ENCODE measurements at regions not wholly inside any gene's neighbourhood (a gene's known extent, or its start where the extent isn't known, plus 50 kb on each side); places are given as distances from the start of the nearest gene placed in this dataset.

- ATAC-seq (ENCODE audit: low read depth), result no peak
- in situ Hi-C loops (cut with MboI; ENCODE audit: low sequenced_read_pairs), result loop anchor here (5.0 kb wide), 1 partner anchor 133 kb away; the partner anchor contains the start of gene FBN2
Measured at GRCh38 chr5:128669803-128670202, 131.8 kb upstream of the FBN2 start.

More at GRCh38 chr5:128669803-128670202, 131.8 kb upstream of the FBN2 start:
- no peak overlapping the region for H2BK120ac ChIP-seq (ENCODE audit: low read depth, low read length)
- H2AK5ac ChIP-seq (ENCODE audit: low read depth, low read length), result no peak overlapping the region
- no peak overlapping the region for H2BK15ac ChIP-seq (ENCODE audit: low read depth, low read length)
- H3K4me3 ChIP-seq (ENCODE audit: insufficient read depth, low read depth, low read length), result no peak overlapping the region
- H3K36me3 ChIP-seq (ENCODE audit: control insufficient read depth, insufficient read depth, low read length), result no peaks in the 10 kb centered on the region
- H4K20me1 ChIP-seq (ENCODE audit: insufficient read depth, low read length), result no peaks in the 10 kb centered on the region
- H3K4me2 ChIP-seq (ENCODE audit: low read depth, low read length), result no peak overlapping the region
- POLR2A ChIA-PET (ENCODE audit: unreplicated experiment), result no interaction called here
- H2AK9ac ChIP-seq (replicated peaks; ENCODE audit: low read depth, low read length, poor library complexity), result no peak overlapping the region
- dilution Hi-C loops (cut with HindIII; ENCODE audit: low sequenced_read_pairs, unreplicated experiment), result no loop called here
- H3K14ac ChIP-seq (replicated peaks; ENCODE audit: low read depth, low read length), result no peak overlapping the region
- no peak overlapping the region for H2AFZ ChIP-seq (replicated peaks; ENCODE audit: low read length, poor library complexity)
- no peak overlapping the region for H3K9ac ChIP-seq (ENCODE audit: low read depth, low read length)
- H3K4ac ChIP-seq (ENCODE audit: low read depth, low read length), result no peak overlapping the region
- BruUV-seq (replicated peaks), result no TSS peak
- no peaks in the 10 kb centered on the region for H3K9me1 ChIP-seq (ENCODE audit: insufficient read depth, low read length)
- no peaks in the 10 kb centered on the region for H3K27me3 ChIP-seq (ENCODE audit: control insufficient read depth, insufficient read depth, low read length)
- CTCF ChIA-PET, result no interaction called here
- TF ChIP-seq POLR2A (IDR thresholded peaks at IDR 0.05; ENCODE audit: low read depth, low read length) (no peak), CTCF (conservative IDR thresholded peaks at IDR 0.05; ENCODE audit: low read depth, low read length) (no peak), FOS (IDR thresholded peaks at IDR 0.05; ENCODE audit: low read depth, low read length) (0 out of 2 replicates have a peak, but pooled peaks have one; percentile 13), NFE2L2 (IDR thresholded peaks at IDR 0.05; ENCODE audit: low read depth, low read length) (no peak), CEBPB (IDR thresholded peaks at IDR 0.05; ENCODE audit: low read depth, low read length) (peak; percentile 63), SMC3 (IDR thresholded peaks at IDR 0.05; ENCODE audit: low read depth, low read length) (no peak), RFX5 (IDR thresholded peaks at IDR 0.05; ENCODE audit: low read depth, low read length) (no peak)
- no peak overlapping the region for H2BK20ac ChIP-seq (ENCODE audit: low read depth, low read length)
- no peak overlapping the region for H3K27ac ChIP-seq (ENCODE audit: insufficient read depth, low read length)
- H3K79me1 ChIP-seq (ENCODE audit: low read depth in 1 of 2, low read length in 2 of 2), result no peaks in the 10 kb centered on the region
- no peak overlapping the region for H4K5ac ChIP-seq (ENCODE audit: low read depth, low read length)
- H4K91ac ChIP-seq (ENCODE audit: insufficient read depth, low read depth, low read length), result no peak overlapping the region
- H4K8ac ChIP-seq (ENCODE audit: low read depth in 2 of 2, low read length in 2 of 2), result no peak overlapping the region
- H3K18ac ChIP-seq (ENCODE audit: low read depth, low read length), result no peak overlapping the region
- H3K56ac ChIP-seq (ENCODE audit: extremely low read depth, insufficient read depth, low read length), result no peak overlapping the region
- H3K9me3 ChIP-seq (ENCODE audit: control insufficient read depth, insufficient read depth, low read length), result no peaks in the 10 kb centered on the region
- no CpG with 5 or more reads among the region's 2 CpGs for WGBS, 2 experiments (ENCODE audit: extremely low coverage in 2 of 2, insufficient read length in 1 of 2)
- intact Hi-C loops (cut with micrococcal nuclease), result loop anchor here (10.0 kb wide), 1 partner anchor 295 kb away; no protein-coding TSS in a partner anchor
- no peak overlapping the region for H2BK5ac ChIP-seq (ENCODE audit: low read depth, low read length, poor library complexity, severe bottlenecking)
- no peaks in the 10 kb centered on the region; the same call in 1 of the 2 replicates for H3K4me1 ChIP-seq (ENCODE audit: control insufficient read depth, insufficient read depth, low read length)
- DNase-seq, result no peak
- H3K23ac ChIP-seq (ENCODE audit: low read depth, low read length), result no peak overlapping the region
